ENCODE measurements at regions not wholly inside any gene's neighbourhood (a gene's known extent, or its start where the extent isn't known, plus 50 kb on each side); places are given as distances from the start of the nearest gene placed in this dataset.

DNA sequence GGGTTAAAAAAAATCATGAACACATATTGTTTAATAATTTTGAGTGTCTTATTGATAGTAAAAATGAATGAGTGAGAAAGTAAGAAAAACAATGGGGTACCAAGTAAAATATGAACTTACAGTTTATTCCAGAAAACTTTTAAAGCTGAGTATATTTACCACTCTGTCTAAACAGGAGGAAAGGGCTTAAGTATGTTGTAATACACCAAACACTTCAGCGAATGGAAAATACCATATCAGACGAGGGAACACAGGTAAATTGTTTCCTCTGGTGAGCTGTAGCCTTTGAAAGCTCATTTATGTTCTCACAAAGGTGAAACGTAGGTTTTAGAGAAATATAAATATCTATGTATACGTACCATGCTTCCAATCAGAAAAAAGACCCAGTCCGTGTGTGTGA is 1209.6 kb upstream of the ZEB2 start:
- TF ChIP-seq, protein P1, sequence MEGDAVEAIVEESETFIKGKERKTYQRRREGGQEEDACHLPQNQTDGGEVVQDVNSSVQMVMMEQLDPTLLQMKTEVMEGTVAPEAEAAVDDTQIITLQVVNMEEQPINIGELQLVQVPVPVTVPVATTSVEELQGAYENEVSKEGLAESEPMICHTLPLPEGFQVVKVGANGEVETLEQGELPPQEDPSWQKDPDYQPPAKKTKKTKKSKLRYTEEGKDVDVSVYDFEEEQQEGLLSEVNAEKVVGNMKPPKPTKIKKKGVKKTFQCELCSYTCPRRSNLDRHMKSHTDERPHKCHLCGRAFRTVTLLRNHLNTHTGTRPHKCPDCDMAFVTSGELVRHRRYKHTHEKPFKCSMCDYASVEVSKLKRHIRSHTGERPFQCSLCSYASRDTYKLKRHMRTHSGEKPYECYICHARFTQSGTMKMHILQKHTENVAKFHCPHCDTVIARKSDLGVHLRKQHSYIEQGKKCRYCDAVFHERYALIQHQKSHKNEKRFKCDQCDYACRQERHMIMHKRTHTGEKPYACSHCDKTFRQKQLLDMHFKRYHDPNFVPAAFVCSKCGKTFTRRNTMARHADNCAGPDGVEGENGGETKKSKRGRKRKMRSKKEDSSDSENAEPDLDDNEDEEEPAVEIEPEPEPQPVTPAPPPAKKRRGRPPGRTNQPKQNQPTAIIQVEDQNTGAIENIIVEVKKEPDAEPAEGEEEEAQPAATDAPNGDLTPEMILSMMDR (IDR thresholded peaks at IDR 0.05) = no peak
- Histone ChIP-seq H3K4me3 (ENCODE audit: low read length) (no peak overlapping the region), H3K27me3 (ENCODE audit: control insufficient read depth in 1 of 2, insufficient read depth in 2 of 2, low read length in 2 of 2) (no peaks in the 10 kb centered on the region), H3K36me3 (ENCODE audit: insufficient read depth, low read length) (no peaks in the 10 kb centered on the region), H3K4me1 (ENCODE audit: insufficient read depth, low read length) (no peaks in the 10 kb centered on the region), H3K9me3 (ENCODE audit: control insufficient read depth in 1 of 2, insufficient read depth in 1 of 2, low read length in 2 of 2) (no peaks in the 10 kb centered on the region), H3K27ac (ENCODE audit: low read depth in 1 of 2, low read length in 2 of 2) (no peak overlapping the region)
- intact Hi-C loops (cut with DNase I, micrococcal nuclease) = no loop called here
- ChIA-PET POLR2A (no interaction called here), CTCF (no interaction called here)
- H3K27ac Mint-ChIP-seq = no peak overlapping the region
- DNase-seq (no peak), ATAC-seq (ENCODE audit: poor library complexity) (no peak)
- no peaks in the 10 kb centered on the region for H3K9me3 Mint-ChIP-seq
- no peaks in the 10 kb centered on the region for H3K27me3 Mint-ChIP-seq
- no peak overlapping the region for H3K4me3 Mint-ChIP-seq
- H3K4me1 Mint-ChIP-seq (ENCODE audit: low read depth) = no peaks in the 10 kb centered on the region
- no peaks in the 10 kb centered on the region for H3K36me3 Mint-ChIP-seq (ENCODE audit: low read depth)

DNA sequence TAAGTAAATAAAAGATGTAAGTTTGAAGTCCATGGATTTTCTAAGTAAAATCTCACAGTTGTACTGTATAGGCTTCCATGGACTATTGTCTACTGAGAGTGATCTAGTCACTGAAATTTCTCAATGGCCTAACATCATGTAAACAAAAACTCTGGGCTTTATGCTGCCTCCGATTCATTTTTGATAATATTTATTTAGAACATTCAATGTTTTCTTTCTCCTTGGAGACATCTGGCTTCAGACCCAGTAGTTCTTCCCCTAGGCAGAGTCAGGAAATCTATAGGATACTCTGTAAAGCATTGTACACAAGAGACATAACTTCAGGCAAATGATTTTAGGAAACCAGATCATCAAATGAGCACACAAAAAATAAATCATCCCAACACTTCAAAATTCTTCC is 1208.6 kb upstream of the ZEB2 start:
- no peaks in the 10 kb centered on the region for H3K27me3 Mint-ChIP-seq
- H3K36me3 Mint-ChIP-seq (ENCODE audit: low read depth) = no peaks in the 10 kb centered on the region
- no peaks in the 10 kb centered on the region for H3K4me1 Mint-ChIP-seq (ENCODE audit: low read depth)
- Histone ChIP-seq H3K4me1 (ENCODE audit: insufficient read depth, low read length) (no peaks in the 10 kb centered on the region), H3K27me3 (ENCODE audit: control insufficient read depth in 1 of 2, insufficient read depth in 2 of 2, low read length in 2 of 2) (no peaks in the 10 kb centered on the region), H3K27ac (ENCODE audit: low read depth in 1 of 2, low read length in 2 of 2) (no peak overlapping the region), H3K4me3 (ENCODE audit: low read length) (no peak overlapping the region), H3K36me3 (ENCODE audit: insufficient read depth, low read length) (no peaks in the 10 kb centered on the region), H3K9me3 (ENCODE audit: control insufficient read depth in 1 of 2, insufficient read depth in 1 of 2, low read length in 2 of 2) (no peaks in the 10 kb centered on the region)
- intact Hi-C loops (cut with DNase I, micrococcal nuclease) = no loop called here
- CTCF ChIA-PET = no interaction called here
- POLR2A ChIA-PET = no interaction called here
- no peak for DNase-seq
- H3K9me3 Mint-ChIP-seq = no peaks in the 10 kb centered on the region
- ATAC-seq (ENCODE audit: poor library complexity) = no peak
- no peak overlapping the region for H3K27ac Mint-ChIP-seq
- TF ChIP-seq, protein P1 (IDR thresholded peaks at IDR 0.05) = no peak
- H3K4me3 Mint-ChIP-seq = no peak overlapping the region

DNA sequence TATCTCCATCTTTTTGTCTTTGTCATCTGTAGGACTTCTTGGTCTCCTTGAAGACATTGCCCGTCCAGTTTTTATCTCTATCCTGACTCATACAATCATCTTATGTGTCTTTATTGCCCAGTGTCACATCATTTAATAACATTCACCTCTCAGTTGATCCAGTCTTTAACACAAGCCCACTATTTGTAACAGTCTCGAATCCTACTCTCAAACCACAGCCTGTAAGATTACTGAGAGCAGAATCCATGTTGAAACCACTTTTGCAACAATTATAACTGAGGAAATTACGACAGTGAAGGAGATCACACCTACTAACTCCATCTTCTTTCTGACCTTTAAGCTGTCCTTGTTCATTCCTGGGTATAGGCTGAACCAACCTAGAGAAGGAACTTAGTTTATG is 1206.0 kb upstream of the ZEB2 start:
- Histone ChIP-seq H3K9me3 (ENCODE audit: control insufficient read depth in 1 of 2, insufficient read depth in 1 of 2, low read length in 2 of 2) (peaks cover 0 to 3% of the 10 kb centered on the region in 2 experiments), H3K27ac (ENCODE audit: low read depth in 1 of 2, low read length in 2 of 2) (no peak overlapping the region), H3K4me1 (ENCODE audit: insufficient read depth, low read length) (no peaks in the 10 kb centered on the region), H3K27me3 (ENCODE audit: control insufficient read depth in 1 of 2, insufficient read depth in 2 of 2, low read length in 2 of 2) (no peaks in the 10 kb centered on the region), H3K4me3 (ENCODE audit: low read length) (no peak overlapping the region), H3K36me3 (ENCODE audit: insufficient read depth, low read length) (no peaks in the 10 kb centered on the region)
- ChIA-PET POLR2A (no interaction called here), CTCF (no interaction called here)
- Mint-ChIP-seq H3K4me3 (no peak overlapping the region), H3K27me3 (no peaks in the 10 kb centered on the region), H3K9me3 (no peaks in the 10 kb centered on the region), H3K36me3 (ENCODE audit: low read depth) (no peaks in the 10 kb centered on the region), H3K27ac (no peak overlapping the region), H3K4me1 (ENCODE audit: low read depth) (no peaks in the 10 kb centered on the region)
- intact Hi-C loops (cut with DNase I, micrococcal nuclease) = no loop called here
- no peak for ATAC-seq (ENCODE audit: poor library complexity)
- TF ChIP-seq, protein P1 (IDR thresholded peaks at IDR 0.05) = no peak
- DNase-seq = no peak
